ENCODE measurements at regions not wholly inside any gene's neighbourhood (a gene's known extent, or its start where the extent isn't known, plus 50 kb on each side); places are given as distances from the start of the nearest gene placed in this dataset.

DNA sequence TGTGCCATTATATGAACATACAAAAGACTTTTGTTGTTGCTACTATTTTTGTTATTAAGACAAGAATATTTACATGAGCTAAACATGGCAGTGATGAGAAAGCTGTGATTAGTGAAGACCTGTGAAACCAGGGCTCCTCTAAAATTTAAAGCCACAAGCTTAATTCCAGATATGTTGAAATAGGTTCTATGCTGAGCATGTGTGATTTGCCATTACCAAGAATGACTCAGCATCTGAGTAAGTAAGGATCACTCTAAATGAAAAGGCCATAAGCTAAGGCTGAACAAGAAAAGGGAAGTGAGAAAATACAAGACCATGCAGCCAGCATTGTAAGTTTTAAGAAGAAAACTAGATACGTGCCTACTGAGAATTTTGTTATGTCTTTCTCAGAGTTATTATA lies 75.9 kb upstream of the CAMK2D start:
- no peak for TF ChIP-seq EZH2 (IDR thresholded peaks at IDR 0.05; ENCODE audit: borderline replicate concordance, low read depth, low read length, poor library complexity, severe bottlenecking)
- TF ChIP-seq, protein P1, sequence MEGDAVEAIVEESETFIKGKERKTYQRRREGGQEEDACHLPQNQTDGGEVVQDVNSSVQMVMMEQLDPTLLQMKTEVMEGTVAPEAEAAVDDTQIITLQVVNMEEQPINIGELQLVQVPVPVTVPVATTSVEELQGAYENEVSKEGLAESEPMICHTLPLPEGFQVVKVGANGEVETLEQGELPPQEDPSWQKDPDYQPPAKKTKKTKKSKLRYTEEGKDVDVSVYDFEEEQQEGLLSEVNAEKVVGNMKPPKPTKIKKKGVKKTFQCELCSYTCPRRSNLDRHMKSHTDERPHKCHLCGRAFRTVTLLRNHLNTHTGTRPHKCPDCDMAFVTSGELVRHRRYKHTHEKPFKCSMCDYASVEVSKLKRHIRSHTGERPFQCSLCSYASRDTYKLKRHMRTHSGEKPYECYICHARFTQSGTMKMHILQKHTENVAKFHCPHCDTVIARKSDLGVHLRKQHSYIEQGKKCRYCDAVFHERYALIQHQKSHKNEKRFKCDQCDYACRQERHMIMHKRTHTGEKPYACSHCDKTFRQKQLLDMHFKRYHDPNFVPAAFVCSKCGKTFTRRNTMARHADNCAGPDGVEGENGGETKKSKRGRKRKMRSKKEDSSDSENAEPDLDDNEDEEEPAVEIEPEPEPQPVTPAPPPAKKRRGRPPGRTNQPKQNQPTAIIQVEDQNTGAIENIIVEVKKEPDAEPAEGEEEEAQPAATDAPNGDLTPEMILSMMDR (conservative IDR thresholded peaks at IDR 0.05; ENCODE audit: low read depth, low read length) = no peak
- BruUV-seq (replicated peaks) = no TSS peak
- H3K9me3 ChIP-seq (ENCODE audit: low read depth, low read length, poor library complexity, severe bottlenecking) = no peaks in the 10 kb centered on the region
- no peaks in the 10 kb centered on the region for H3K36me3 ChIP-seq (ENCODE audit: insufficient read depth, low read length, poor library complexity, severe bottlenecking)
- intact Hi-C loops (cut with micrococcal nuclease; ENCODE audit: unreplicated experiment) = no loop called here
- H3K27ac ChIP-seq (ENCODE audit: low read depth, low read length, poor library complexity, severe bottlenecking) = no peak overlapping the region
- ChIA-PET POLR2A (ENCODE audit: low non-redundant PET) (no interaction called here), CTCF (no interaction called here)
- H3K27me3 ChIP-seq (replicated peaks; ENCODE audit: insufficient read depth, low read depth, low read length, poor library complexity) = no peaks in the 10 kb centered on the region
- DNase-seq (ENCODE audit: low spot score) = peak; percentile 55
- no peak overlapping the region for H3K4me3 ChIP-seq (ENCODE audit: low read depth, low read length, poor library complexity, severe bottlenecking)
- peaks cover 17% of the 10 kb centered on the region for H3K4me1 ChIP-seq (ENCODE audit: insufficient read depth, low read length, poor library complexity, severe bottlenecking)

DNA sequence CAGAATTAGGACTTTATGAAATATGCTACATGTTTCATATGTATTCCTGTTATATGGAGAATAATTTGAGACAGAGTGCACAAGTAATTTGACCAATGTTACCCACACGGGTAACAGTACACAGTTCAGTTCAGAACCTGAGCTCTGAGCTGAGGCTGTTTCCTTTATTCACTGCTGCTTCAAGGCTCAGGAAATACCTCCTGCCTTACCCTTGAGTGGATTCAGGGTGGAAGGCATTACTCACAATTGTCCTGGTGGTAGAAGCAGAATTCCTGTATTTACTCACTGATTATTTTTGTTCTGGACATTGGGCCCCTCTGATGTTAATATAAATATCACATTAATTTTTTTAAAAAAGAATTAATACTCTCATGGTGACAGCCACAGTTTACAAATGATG lies 73.5 kb upstream of the CAMK2D start:
- intact Hi-C loops (cut with micrococcal nuclease; ENCODE audit: unreplicated experiment) = no loop called here
- Histone ChIP-seq H3K36me3 (ENCODE audit: insufficient read depth, low read length, poor library complexity, severe bottlenecking) (no peaks in the 10 kb centered on the region), H3K4me1 (ENCODE audit: insufficient read depth, low read length, poor library complexity, severe bottlenecking) (peaks cover 17% of the 10 kb centered on the region), H3K27ac (ENCODE audit: low read depth, low read length, poor library complexity, severe bottlenecking) (no peak overlapping the region), H3K27me3 (replicated peaks; ENCODE audit: insufficient read depth, low read depth, low read length, poor library complexity) (no peaks in the 10 kb centered on the region), H3K4me3 (ENCODE audit: low read depth, low read length, poor library complexity, severe bottlenecking) (no peak overlapping the region), H3K9me3 (ENCODE audit: low read depth, low read length, poor library complexity, severe bottlenecking) (no peaks in the 10 kb centered on the region)
- ChIA-PET POLR2A (ENCODE audit: low non-redundant PET) (no interaction called here), CTCF (no interaction called here)
- peak; percentile 21 for DNase-seq (ENCODE audit: low spot score)
- no TSS peak for BruUV-seq (replicated peaks)
- no peak for TF ChIP-seq EZH2 (IDR thresholded peaks at IDR 0.05; ENCODE audit: borderline replicate concordance, low read depth, low read length, poor library complexity, severe bottlenecking)
- TF ChIP-seq, protein P1 (conservative IDR thresholded peaks at IDR 0.05; ENCODE audit: low read depth, low read length) = no peak

DNA sequence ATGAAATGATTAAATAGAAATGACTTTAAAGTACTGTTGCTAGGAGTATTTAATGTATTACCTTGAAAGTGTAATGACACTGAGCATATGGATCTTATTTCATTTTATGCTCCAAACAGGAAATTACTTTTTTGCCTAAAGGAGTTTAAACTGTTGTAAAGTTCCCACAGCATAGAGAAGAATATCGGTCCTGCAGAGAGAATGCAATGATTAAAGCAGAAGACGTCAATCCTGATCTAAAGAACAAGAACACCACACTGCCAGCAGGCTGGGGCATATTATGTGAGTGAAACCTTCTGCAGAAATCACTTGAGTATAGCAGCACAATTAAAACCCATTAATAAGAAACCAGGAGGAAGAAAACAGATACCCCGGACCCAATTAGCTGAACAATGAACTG lies 72.8 kb upstream of the CAMK2D start:
- no peak overlapping the region for H3K4me3 ChIP-seq (ENCODE audit: low read depth, low read length, poor library complexity, severe bottlenecking)
- POLR2A ChIA-PET (ENCODE audit: low non-redundant PET) = no interaction called here
- no peak for TF ChIP-seq EZH2 (IDR thresholded peaks at IDR 0.05; ENCODE audit: borderline replicate concordance, low read depth, low read length, poor library complexity, severe bottlenecking)
- TF ChIP-seq, protein P1 (conservative IDR thresholded peaks at IDR 0.05; ENCODE audit: low read depth, low read length) = no peak
- no TSS peak for BruUV-seq (replicated peaks)
- DNase-seq (ENCODE audit: low spot score) = peak; percentile 69
- no peaks in the 10 kb centered on the region for H3K27me3 ChIP-seq (replicated peaks; ENCODE audit: insufficient read depth, low read depth, low read length, poor library complexity)
- intact Hi-C loops (cut with micrococcal nuclease; ENCODE audit: unreplicated experiment) = no loop called here
- no peaks in the 10 kb centered on the region for H3K36me3 ChIP-seq (ENCODE audit: insufficient read depth, low read length, poor library complexity, severe bottlenecking)
- H3K9me3 ChIP-seq (ENCODE audit: low read depth, low read length, poor library complexity, severe bottlenecking) = no peaks in the 10 kb centered on the region
- H3K4me1 ChIP-seq (ENCODE audit: insufficient read depth, low read length, poor library complexity, severe bottlenecking) = peaks cover 17% of the 10 kb centered on the region
- no peak overlapping the region for H3K27ac ChIP-seq (ENCODE audit: low read depth, low read length, poor library complexity, severe bottlenecking)
- CTCF ChIA-PET = no interaction called here
